ENCODE measurements at regions not wholly inside any gene's neighbourhood (a gene's known extent, or its start where the extent isn't known, plus 50 kb on each side); places are given as distances from the start of the nearest gene placed in this dataset.

DNA sequence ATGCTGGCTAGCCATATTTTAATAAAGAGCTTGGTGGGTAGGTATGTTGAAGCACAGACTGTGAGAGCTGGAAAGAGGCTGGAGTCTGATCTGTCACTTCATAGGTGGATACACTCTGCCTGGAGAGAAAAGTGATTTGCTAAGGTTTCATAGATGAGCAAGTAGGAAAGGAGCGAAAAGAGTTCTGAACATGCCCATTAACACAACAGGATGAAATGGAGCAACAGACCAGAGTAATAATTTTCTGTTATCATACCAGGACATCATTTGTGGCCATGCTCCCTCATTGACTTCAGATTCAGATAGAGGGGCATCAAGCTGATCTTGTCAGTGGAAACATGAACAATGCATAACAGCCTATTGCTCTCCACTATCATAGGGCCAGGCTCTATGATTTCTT, 452.9 kb downstream of the JRKL start:
- TF ChIP-seq, protein P1, sequence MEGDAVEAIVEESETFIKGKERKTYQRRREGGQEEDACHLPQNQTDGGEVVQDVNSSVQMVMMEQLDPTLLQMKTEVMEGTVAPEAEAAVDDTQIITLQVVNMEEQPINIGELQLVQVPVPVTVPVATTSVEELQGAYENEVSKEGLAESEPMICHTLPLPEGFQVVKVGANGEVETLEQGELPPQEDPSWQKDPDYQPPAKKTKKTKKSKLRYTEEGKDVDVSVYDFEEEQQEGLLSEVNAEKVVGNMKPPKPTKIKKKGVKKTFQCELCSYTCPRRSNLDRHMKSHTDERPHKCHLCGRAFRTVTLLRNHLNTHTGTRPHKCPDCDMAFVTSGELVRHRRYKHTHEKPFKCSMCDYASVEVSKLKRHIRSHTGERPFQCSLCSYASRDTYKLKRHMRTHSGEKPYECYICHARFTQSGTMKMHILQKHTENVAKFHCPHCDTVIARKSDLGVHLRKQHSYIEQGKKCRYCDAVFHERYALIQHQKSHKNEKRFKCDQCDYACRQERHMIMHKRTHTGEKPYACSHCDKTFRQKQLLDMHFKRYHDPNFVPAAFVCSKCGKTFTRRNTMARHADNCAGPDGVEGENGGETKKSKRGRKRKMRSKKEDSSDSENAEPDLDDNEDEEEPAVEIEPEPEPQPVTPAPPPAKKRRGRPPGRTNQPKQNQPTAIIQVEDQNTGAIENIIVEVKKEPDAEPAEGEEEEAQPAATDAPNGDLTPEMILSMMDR (IDR thresholded peaks at IDR 0.05), result no peak
- TF ChIP-seq POLR2A (IDR thresholded peaks at IDR 0.05), result no peak

All from esophagus squamous epithelium (tissue), 4 donors.